Neural cell (in vitro differentiated cells): ENCODE measurements at regions not wholly inside any gene's neighbourhood (a gene's known extent, or its start where the extent isn't known, plus 50 kb on each side); places are given as distances from the start of the nearest gene placed in this dataset.

Source experiments
- H2AFZ ChIP-seq: fragments of 200-600, 300-800 bp; sonication (generic), shearing (Covaris generic); 2 replicates; pipeline ENCODE4 v1.6.0; 2014; ENCODE audit warnings: low read depth, mild to moderate bottlenecking, antibody characterized with exemption, low read length, moderate library complexity
- H3F3A ChIP-seq: fragments of 200-600 bp; shearing (Covaris generic); 2 replicates; pipeline ENCODE4 v1.6.1; 2016; ENCODE audit warnings: mild to moderate bottlenecking, moderate library complexity, mixed read lengths, antibody characterized with exemption, low read length; ENCODE audit not compliant: insufficient read depth, poor library complexity, severe bottlenecking
- H3K27ac ChIP-seq: fragments of 200-600, 300-800 bp; sonication (generic), shearing (Covaris generic); 2 replicates; pipeline ENCODE4 v1.5.1; 2014; ENCODE audit warnings: mild to moderate bottlenecking, low read length, moderate library complexity
- H3K27me3 ChIP-seq: fragments of 300-800, 200-600 bp; sonication (generic), shearing (Covaris generic); 2 replicates; pipeline ENCODE4 v1.6.0; 2014; ENCODE audit warnings: mild to moderate bottlenecking, low read depth, low read length, moderate library complexity; ENCODE audit not compliant: insufficient read depth
- H3K36me3 ChIP-seq: fragments of 300-800, 200-600 bp; sonication (generic), shearing (Covaris generic); 2 replicates; pipeline ENCODE4 v1.5.1; 2014; ENCODE audit warnings: mild to moderate bottlenecking, antibody characterized with exemption, low read length, moderate library complexity; ENCODE audit not compliant: insufficient read depth
- H3K4me2 ChIP-seq: fragments of 300-800, 200-600 bp; sonication (generic), shearing (Covaris generic); 2 replicates; pipeline ENCODE4 v1.6.0; 2014; ENCODE audit warnings: mild to moderate bottlenecking, low read length
- H3K4me3 ChIP-seq: fragments of 300-800, 200-600 bp; sonication (generic), shearing (Covaris generic); 2 replicates; pipeline ENCODE4 v1.5.1; 2014; ENCODE audit warnings: mild to moderate bottlenecking, low read length, moderate library complexity
- H3K79me2 ChIP-seq: fragments of 200-600 bp; shearing (Covaris generic); replicated peaks from 2 replicates; pipeline ENCODE4 v1.6.0; 2014; ENCODE audit warnings: mild to moderate bottlenecking, low read length, moderate library complexity; ENCODE audit not compliant: insufficient read depth
- H3K9ac ChIP-seq: fragments of 300-800, 200-600 bp; sonication (generic), shearing (Covaris generic); 2 replicates; pipeline ENCODE4 v1.6.1; 2016; ENCODE audit warnings: mild to moderate bottlenecking, low read length, mixed read lengths
- H3K9me2 ChIP-seq: fragments of 200-600 bp; shearing (Covaris generic); 2 replicates; pipeline ENCODE4 v1.6.1; 2016; ENCODE audit warnings: mild to moderate bottlenecking, low read length, mixed read lengths; ENCODE audit not compliant: insufficient read depth
- H3K9me3 ChIP-seq: fragments of 200-600, 300-800 bp; sonication (generic), shearing (Covaris generic); 2 replicates; pipeline ENCODE4 v1.6.1; 2016; ENCODE audit warnings: mild to moderate bottlenecking, mixed run types, low read length, moderate library complexity, mixed read lengths
- H4K20me1 ChIP-seq: fragments of 200-600 bp; shearing (Covaris generic); 2 replicates; pipeline ENCODE4 v1.6.1; 2016; ENCODE audit warnings: mild to moderate bottlenecking, mixed run types; ENCODE audit not compliant: insufficient read depth
- EP300 ChIP-seq: fragments of 450-650 bp; conservative IDR thresholded peaks from 2 replicates; pipeline ENCODE4 v1.6.1; 2014; ENCODE audit warnings: antibody characterized with exemption, mild to moderate bottlenecking, moderate library complexity; ENCODE audit not compliant: poor library complexity, severe bottlenecking
- EZH2 ChIP-seq: fragments of 200-600, 300-800 bp; shearing (Covaris generic), sonication (generic); IDR thresholded peaks from 2 replicates; pipeline ENCODE4 v1.6.1; 2014; ENCODE audit warnings: antibody characterized with exemption, low read length, borderline replicate concordance, mild to moderate bottlenecking; ENCODE audit not compliant: insufficient read depth, poor library complexity, severe bottlenecking
- MXI1 ChIP-seq: fragments of 450-650 bp; conservative IDR thresholded peaks from 2 replicates; pipeline ENCODE4 v1.6.1; 2014; ENCODE audit warnings: antibody characterized with exemption, mild to moderate bottlenecking; ENCODE audit not compliant: poor library complexity, severe bottlenecking
- POLR2AphosphoS5 ChIP-seq: IDR thresholded peaks from 2 replicates; pipeline ENCODE4 v1.6.1; 2012
- RAD21 ChIP-seq: fragments of 450-650 bp; conservative IDR thresholded peaks from 2 replicates; pipeline ENCODE4 v1.6.1; 2014; ENCODE audit warnings: antibody characterized with exemption, mild to moderate bottlenecking, moderate library complexity
- SMC3 ChIP-seq: fragments of 450-650 bp; conservative IDR thresholded peaks from 2 replicates; pipeline ENCODE4 v1.6.1; 2014; ENCODE audit warnings: antibody characterized with exemption, mild to moderate bottlenecking, moderate library complexity; ENCODE audit not compliant: poor library complexity
- TAF1 ChIP-seq: IDR thresholded peaks from 2 replicates; pipeline ENCODE4 v1.6.1; 2012; ENCODE audit warnings: low read depth
- TF ChIP-seq, protein P1 (sequence below): IDR thresholded peaks from 2 replicates; pipeline ENCODE4 v1.6.1; 2012; ENCODE audit warnings: borderline replicate concordance
- TF ChIP-seq, protein P2 (sequence below): fragments of 450-650 bp; IDR thresholded peaks from 2 replicates; pipeline ENCODE4 v1.5.1; 2014; ENCODE audit warnings: antibody characterized with exemption, mild to moderate bottlenecking, moderate library complexity; ENCODE audit not compliant: poor library complexity, severe bottlenecking

DNA sequence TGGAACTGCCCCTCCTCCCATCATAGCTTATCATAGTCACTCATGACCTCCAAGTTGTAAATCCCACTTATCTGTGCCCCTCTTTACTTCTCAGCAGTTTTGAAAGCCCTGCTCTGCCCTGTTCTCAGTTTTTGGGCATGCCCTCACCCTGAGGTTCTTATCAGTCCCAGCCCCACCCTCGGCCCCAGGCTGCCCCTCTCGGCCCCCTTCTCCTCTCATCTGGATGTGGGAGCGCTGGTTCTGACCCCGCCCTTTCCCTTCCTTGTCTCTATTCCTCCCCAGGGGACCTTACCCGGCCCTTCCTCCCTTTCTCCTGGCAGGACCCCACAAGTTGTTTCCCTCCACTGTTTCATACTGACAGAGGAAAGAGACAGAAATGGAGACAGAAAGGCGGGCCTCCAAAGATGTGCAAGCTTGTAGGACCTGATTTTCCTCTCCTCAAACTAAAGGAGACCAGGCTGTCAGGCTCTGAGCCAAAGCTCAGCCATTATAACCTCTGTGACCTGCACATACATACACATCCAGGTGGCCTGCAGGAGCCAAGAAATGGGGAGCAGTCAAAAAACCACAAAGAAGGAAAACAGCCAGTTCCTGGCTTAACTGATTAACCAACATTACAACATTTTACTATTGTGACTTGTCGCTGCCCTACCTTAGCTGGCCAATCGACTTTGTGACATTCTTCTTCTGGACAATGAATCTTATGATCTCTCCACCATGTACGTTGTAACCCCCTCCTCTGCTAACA, 171.0 kb upstream of the HS6ST1 start:
- Histone ChIP-seq H3K9ac (no peak overlapping the region), H3K9me3 (no peaks in the 10 kb centered on the region), H3K4me3 (no peak overlapping the region), H3F3A (no peaks in the 10 kb centered on the region), H3K79me2 (no peaks in the 10 kb centered on the region), H3K4me2 (no peak overlapping the region), H4K20me1 (no peaks in the 10 kb centered on the region), H3K27ac (no peak overlapping the region), H2AFZ (no peak overlapping the region), H3K9me2 (no peaks in the 10 kb centered on the region), H3K27me3 (no peaks in the 10 kb centered on the region), H3K36me3 (no peaks in the 10 kb centered on the region)
- TF ChIP-seq RAD21 (no peak), TAF1 (no peak), EP300 (no peak), SMC3 (no peak), EZH2 (no peak), MXI1 (no peak), POLR2AphosphoS5 (no peak)
- TF ChIP-seq, protein P1, sequence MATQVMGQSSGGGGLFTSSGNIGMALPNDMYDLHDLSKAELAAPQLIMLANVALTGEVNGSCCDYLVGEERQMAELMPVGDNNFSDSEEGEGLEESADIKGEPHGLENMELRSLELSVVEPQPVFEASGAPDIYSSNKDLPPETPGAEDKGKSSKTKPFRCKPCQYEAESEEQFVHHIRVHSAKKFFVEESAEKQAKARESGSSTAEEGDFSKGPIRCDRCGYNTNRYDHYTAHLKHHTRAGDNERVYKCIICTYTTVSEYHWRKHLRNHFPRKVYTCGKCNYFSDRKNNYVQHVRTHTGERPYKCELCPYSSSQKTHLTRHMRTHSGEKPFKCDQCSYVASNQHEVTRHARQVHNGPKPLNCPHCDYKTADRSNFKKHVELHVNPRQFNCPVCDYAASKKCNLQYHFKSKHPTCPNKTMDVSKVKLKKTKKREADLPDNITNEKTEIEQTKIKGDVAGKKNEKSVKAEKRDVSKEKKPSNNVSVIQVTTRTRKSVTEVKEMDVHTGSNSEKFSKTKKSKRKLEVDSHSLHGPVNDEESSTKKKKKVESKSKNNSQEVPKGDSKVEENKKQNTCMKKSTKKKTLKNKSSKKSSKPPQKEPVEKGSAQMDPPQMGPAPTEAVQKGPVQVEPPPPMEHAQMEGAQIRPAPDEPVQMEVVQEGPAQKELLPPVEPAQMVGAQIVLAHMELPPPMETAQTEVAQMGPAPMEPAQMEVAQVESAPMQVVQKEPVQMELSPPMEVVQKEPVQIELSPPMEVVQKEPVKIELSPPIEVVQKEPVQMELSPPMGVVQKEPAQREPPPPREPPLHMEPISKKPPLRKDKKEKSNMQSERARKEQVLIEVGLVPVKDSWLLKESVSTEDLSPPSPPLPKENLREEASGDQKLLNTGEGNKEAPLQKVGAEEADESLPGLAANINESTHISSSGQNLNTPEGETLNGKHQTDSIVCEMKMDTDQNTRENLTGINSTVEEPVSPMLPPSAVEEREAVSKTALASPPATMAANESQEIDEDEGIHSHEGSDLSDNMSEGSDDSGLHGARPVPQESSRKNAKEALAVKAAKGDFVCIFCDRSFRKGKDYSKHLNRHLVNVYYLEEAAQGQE, result no peak
- TF ChIP-seq, protein P2, sequence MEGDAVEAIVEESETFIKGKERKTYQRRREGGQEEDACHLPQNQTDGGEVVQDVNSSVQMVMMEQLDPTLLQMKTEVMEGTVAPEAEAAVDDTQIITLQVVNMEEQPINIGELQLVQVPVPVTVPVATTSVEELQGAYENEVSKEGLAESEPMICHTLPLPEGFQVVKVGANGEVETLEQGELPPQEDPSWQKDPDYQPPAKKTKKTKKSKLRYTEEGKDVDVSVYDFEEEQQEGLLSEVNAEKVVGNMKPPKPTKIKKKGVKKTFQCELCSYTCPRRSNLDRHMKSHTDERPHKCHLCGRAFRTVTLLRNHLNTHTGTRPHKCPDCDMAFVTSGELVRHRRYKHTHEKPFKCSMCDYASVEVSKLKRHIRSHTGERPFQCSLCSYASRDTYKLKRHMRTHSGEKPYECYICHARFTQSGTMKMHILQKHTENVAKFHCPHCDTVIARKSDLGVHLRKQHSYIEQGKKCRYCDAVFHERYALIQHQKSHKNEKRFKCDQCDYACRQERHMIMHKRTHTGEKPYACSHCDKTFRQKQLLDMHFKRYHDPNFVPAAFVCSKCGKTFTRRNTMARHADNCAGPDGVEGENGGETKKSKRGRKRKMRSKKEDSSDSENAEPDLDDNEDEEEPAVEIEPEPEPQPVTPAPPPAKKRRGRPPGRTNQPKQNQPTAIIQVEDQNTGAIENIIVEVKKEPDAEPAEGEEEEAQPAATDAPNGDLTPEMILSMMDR, result no peak

DNA sequence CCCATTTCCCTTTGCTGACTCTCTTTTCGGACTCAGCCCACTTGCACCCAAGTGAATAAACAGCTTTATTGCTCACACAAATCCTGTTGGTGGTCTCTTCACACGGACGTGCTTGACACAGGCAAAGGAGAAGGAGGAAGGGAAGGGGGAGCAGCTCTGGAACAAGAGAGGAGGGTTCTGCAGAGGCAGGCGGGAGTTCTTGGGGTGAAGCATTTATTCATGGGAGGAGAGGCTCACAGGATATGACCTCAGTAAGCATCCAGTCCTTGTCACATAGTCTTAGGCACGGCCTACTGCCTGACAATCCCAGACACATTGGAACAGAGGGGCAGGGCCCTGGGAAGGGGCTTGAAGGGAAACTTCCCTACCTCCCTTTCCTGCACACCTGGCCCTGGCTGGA, 171.7 kb upstream of the HS6ST1 start:
- Histone ChIP-seq H3K9me3 (no peaks in the 10 kb centered on the region), H3K36me3 (no peaks in the 10 kb centered on the region), H3K79me2 (no peaks in the 10 kb centered on the region), H3K4me3 (no peak overlapping the region), H3K27ac (no peak overlapping the region), H2AFZ (no peak overlapping the region), H3K4me2 (no peak overlapping the region), H3F3A (no peaks in the 10 kb centered on the region), H4K20me1 (no peaks in the 10 kb centered on the region), H3K27me3 (no peaks in the 10 kb centered on the region), H3K9ac (no peak overlapping the region), H3K9me2 (no peaks in the 10 kb centered on the region)
- TF ChIP-seq, protein P1, result no peak
- TF ChIP-seq SMC3 (no peak), POLR2AphosphoS5 (no peak), RAD21 (no peak), EZH2 (no peak), MXI1 (no peak), TAF1 (no peak), EP300 (no peak)
- TF ChIP-seq, protein P2, result no peak
